IMR-90 (cell line): ENCODE measurements at regions not wholly inside any gene's neighbourhood (a gene's known extent, or its start where the extent isn't known, plus 50 kb on each side); places are given as distances from the start of the nearest gene placed in this dataset.

Source experiments
- ATAC-seq: fragments of 200-7000 bp; cut with Tn5 transposase; 2 replicates; pipeline ENCODE4 v1.9.1; 2020; ENCODE audit warnings: low read depth, mild to moderate bottlenecking, moderate library complexity
- BruUV-seq: library from RNA; stranded (reverse); fragments of 400-500 nt; replicated peaks from 2 replicates; lab custom pipeline; 2021; lab: Mats Ljungman, UMichigan
- CTCF ChIA-PET: fragments of 300-600 bp; formaldehyde crosslinking; extraction: SDS; loops from one replicate; lab custom pipeline; 2021; ENCODE audit warnings: antibody characterized with exemption; lab: Yijun Ruan, JAX
- POLR2A ChIA-PET: fragments of 300-600 bp; sonication (Branson Sonifier 250); formaldehyde crosslinking; loops from one replicate; lab custom pipeline; 2022; ENCODE audit warnings: antibody characterized with exemption; ENCODE audit not compliant: unreplicated experiment; lab: Charles Lee
- DNase-seq: peaks from one replicate; pipeline ENCODE4 v3.0.0; 2013
- H2AFZ ChIP-seq: replicated peaks from 2 replicates; pipeline ENCODE3; 2013; ENCODE audit warnings: low read length, mild to moderate bottlenecking; ENCODE audit not compliant: poor library complexity
- H2AK5ac ChIP-seq: 2 replicates; pipeline ENCODE4 v1.6.1; 2013; ENCODE audit warnings: low read depth, low read length, inconsistent platforms
- H2AK9ac ChIP-seq: replicated peaks from 2 replicates; pipeline ENCODE3; 2013; ENCODE audit warnings: mild to moderate bottlenecking, low read depth, low read length, moderate library complexity; ENCODE audit not compliant: poor library complexity
- H2BK120ac ChIP-seq: 2 replicates; pipeline ENCODE4 v1.6.1; 2013; ENCODE audit warnings: low read depth, low read length, inconsistent platforms
- H2BK15ac ChIP-seq: 3 replicates; pipeline ENCODE4 v1.6.1; 2013; ENCODE audit warnings: low read depth, low read length, inconsistent platforms
- H2BK20ac ChIP-seq: 2 replicates; pipeline ENCODE4 v1.6.1; 2013; ENCODE audit warnings: low read depth, mild to moderate bottlenecking, inconsistent platforms, low read length, moderate library complexity
- H2BK5ac ChIP-seq: 2 replicates; pipeline ENCODE4 v1.6.1; 2013; ENCODE audit warnings: mild to moderate bottlenecking, low read depth, low read length, inconsistent platforms; ENCODE audit not compliant: poor library complexity, severe bottlenecking
- H3K14ac ChIP-seq: replicated peaks from 2 replicates; pipeline ENCODE4 v1.6.1; 2013; ENCODE audit warnings: low read depth, low read length, inconsistent platforms
- H3K18ac ChIP-seq: 2 replicates; pipeline ENCODE4 v1.6.1; 2013; ENCODE audit warnings: low read depth, low read length, control low read depth
- H3K23ac ChIP-seq: 2 replicates; pipeline ENCODE4 v1.6.1; 2013; ENCODE audit warnings: low read depth, low read length, inconsistent platforms
- H3K27ac ChIP-seq: 2 replicates; pipeline ENCODE4 v1.5.1; 2013; ENCODE audit warnings: mild to moderate bottlenecking, control low read depth, low read length; ENCODE audit not compliant: insufficient read depth
- H3K27me3 ChIP-seq: 2 replicates; pipeline ENCODE4 v1.6.1; 2013; ENCODE audit warnings: low read length; ENCODE audit not compliant: control insufficient read depth, insufficient read depth
- H3K36me3 ChIP-seq: 2 replicates; pipeline ENCODE4 v1.6.1; 2013; ENCODE audit warnings: low read length, mixed read lengths; ENCODE audit not compliant: control insufficient read depth, insufficient read depth
- H3K4ac ChIP-seq: 2 replicates; pipeline ENCODE4 v1.6.1; 2013; ENCODE audit warnings: low read depth, low read length, inconsistent platforms
- H3K4me1 ChIP-seq: 2 replicates; pipeline ENCODE4 v1.6.1; 2013; ENCODE audit warnings: low read length, mixed read lengths; ENCODE audit not compliant: control insufficient read depth, insufficient read depth
- H3K4me2 ChIP-seq: 2 replicates; pipeline ENCODE4 v1.6.1; 2013; ENCODE audit warnings: low read depth, mild to moderate bottlenecking, control low read depth, low read length, moderate library complexity
- H3K4me3 ChIP-seq: 2 replicates; pipeline ENCODE4 v1.5.1; 2013; ENCODE audit warnings: low read depth, mild to moderate bottlenecking, control low read depth, low read length, moderate library complexity; ENCODE audit not compliant: insufficient read depth
- H3K56ac ChIP-seq: 2 replicates; pipeline ENCODE4 v1.6.1; 2013; ENCODE audit warnings: low read length, inconsistent platforms; ENCODE audit not compliant: insufficient read depth; ENCODE audit errors: extremely low read depth
- H3K79me1 ChIP-seq, 2 experiments: 2 replicates each; pipeline ENCODE4 v1.6.1; 2013; ENCODE audit warnings: low read length in 2 of 2, inconsistent platforms in 1 of 2, low read depth in 1 of 2
- H3K9ac ChIP-seq: 2 replicates; pipeline ENCODE4 v1.6.1; 2013; ENCODE audit warnings: low read depth, low read length, control low read depth
- H3K9me1 ChIP-seq: 2 replicates; pipeline ENCODE4 v1.6.1; 2013; ENCODE audit warnings: low read length, inconsistent platforms; ENCODE audit not compliant: insufficient read depth
- H3K9me3 ChIP-seq: 2 replicates; pipeline ENCODE4 v1.6.1; 2013; ENCODE audit warnings: low read length; ENCODE audit not compliant: control insufficient read depth, insufficient read depth
- H4K20me1 ChIP-seq: 2 replicates; pipeline ENCODE4 v1.6.1; 2013; ENCODE audit warnings: low read length, inconsistent platforms; ENCODE audit not compliant: insufficient read depth
- H4K5ac ChIP-seq: 2 replicates; pipeline ENCODE4 v1.6.1; 2013; ENCODE audit warnings: mild to moderate bottlenecking, low read depth, low read length, control low read depth
- H4K8ac ChIP-seq, 2 experiments: 2 replicates each; pipeline ENCODE4 v1.6.1; 2013; ENCODE audit warnings: low read depth in 2 of 2, low read length in 2 of 2, control low read depth in 1 of 2, inconsistent platforms in 1 of 2
- H4K91ac ChIP-seq: 2 replicates; pipeline ENCODE4 v1.6.1; 2013; ENCODE audit warnings: low read depth, low read length, inconsistent platforms; ENCODE audit not compliant: insufficient read depth
- BHLHE40 ChIP-seq: fragments of 150-350 bp; IDR thresholded peaks from 2 replicates; pipeline ENCODE4 v1.6.1; 2016; ENCODE audit warnings: mild to moderate bottlenecking, low read depth, low read length
- CTCF ChIP-seq: conservative IDR thresholded peaks from 2 replicates; pipeline ENCODE4 v1.5.1; 2012; ENCODE audit warnings: mild to moderate bottlenecking, low read depth, low read length, improper control_type of control experiment
- FOS ChIP-seq: fragments of 150-350 bp; IDR thresholded peaks from 2 replicates; pipeline ENCODE4 v1.6.1; 2016; ENCODE audit warnings: low read depth, low read length
- MAFK ChIP-seq: IDR thresholded peaks from 2 replicates; pipeline ENCODE4 v1.6.1; 2012; ENCODE audit warnings: low read depth, low read length, improper control_type of control experiment
- MAZ ChIP-seq: IDR thresholded peaks from 2 replicates; pipeline ENCODE4 v1.6.1; 2012; ENCODE audit warnings: low read depth, mild to moderate bottlenecking, low read length, improper control_type of control experiment, moderate library complexity, borderline replicate concordance
- MXI1 ChIP-seq: IDR thresholded peaks from 2 replicates; pipeline ENCODE4 v1.6.1; 2012; ENCODE audit warnings: low read depth, mild to moderate bottlenecking, low read length, moderate library complexity, borderline replicate concordance
- RCOR1 ChIP-seq: IDR thresholded peaks from 2 replicates; pipeline ENCODE4 v1.6.1; 2012; ENCODE audit warnings: mild to moderate bottlenecking, low read length, improper control_type of control experiment; ENCODE audit not compliant: insufficient replicate concordance
- RFX5 ChIP-seq: IDR thresholded peaks from 2 replicates; pipeline ENCODE4 v1.8.0; 2012; ENCODE audit warnings: low read depth, mild to moderate bottlenecking, low read length, moderate library complexity
- SMC3 ChIP-seq: fragments of 150-350 bp; IDR thresholded peaks from 2 replicates; pipeline ENCODE4 v1.6.1; 2016; ENCODE audit warnings: low read depth, mild to moderate bottlenecking, antibody characterized with exemption, low read length, moderate library complexity
- WGBS, 2 experiments: methylation state at CpG; one replicate each; pipeline versions ENCODE4 v1.1.5 to v1.1.7; 2013; ENCODE audit warnings: missing lambda C conversion rate in 2 of 2; ENCODE audit not compliant: insufficient read length in 1 of 2; ENCODE audit errors: extremely low coverage in 2 of 2; 5-methylcytosine and 5-hydroxymethylcytosine counted together
- dilution Hi-C: fragments of 300-500 bp; cut with HindIII; formaldehyde crosslinking; loops from one replicate; pipeline ENCODE4 v1.14.3; 2018; ENCODE audit warnings: low sequenced_read_pairs; ENCODE audit not compliant: unreplicated experiment
- in situ Hi-C: fragments of 300-500 bp; cut with MboI; formaldehyde crosslinking; loops from 3 replicates; pipeline ENCODE4 v1.14.3; 2019; ENCODE audit warnings: low sequenced_read_pairs, inconsistent platforms, mixed read lengths
- intact Hi-C: fragments of 100-400 bp; cut with micrococcal nuclease; formaldehyde crosslinking; loops from 2 replicates; pipeline ENCODE4 v1.10.0; 2022
- TF ChIP-seq, protein P1 (sequence below): fragments of 150-350 bp; IDR thresholded peaks from 2 replicates; pipeline ENCODE4 v1.6.1; 2016; ENCODE audit warnings: low read depth, mild to moderate bottlenecking, low read length, moderate library complexity, borderline replicate concordance

- Histone ChIP-seq H3K4ac (no peak overlapping the region), H3K9ac (no peak overlapping the region), H3K14ac (no peak overlapping the region), H3K27ac (no peak overlapping the region), H2AFZ (no peak overlapping the region), H3K36me3 (no peaks in the 10 kb centered on the region), H3K9me1 (no peaks in the 10 kb centered on the region), H3K18ac (no peak overlapping the region), H2BK15ac (no peak overlapping the region), H2BK5ac (no peak overlapping the region), H4K5ac (no peak overlapping the region), H3K4me3 (no peak overlapping the region), H3K56ac (no peak overlapping the region), H3K9me3 (no peaks in the 10 kb centered on the region), H3K4me2 (no peak overlapping the region), H3K79me1 (no peaks in the 10 kb centered on the region), H4K91ac (no peak overlapping the region), H4K20me1 (no peaks in the 10 kb centered on the region), H2BK20ac (no peak overlapping the region), H3K4me1 (no peaks in the 10 kb centered on the region), H2AK9ac (no peak overlapping the region), H4K8ac (no peak overlapping the region), H2AK5ac (no peak overlapping the region), H3K23ac (no peak overlapping the region), H3K27me3 (no peaks in the 10 kb centered on the region), H2BK120ac (no peak overlapping the region)
- POLR2A ChIA-PET, result no interaction called here
- in situ Hi-C loops (no loop called here), intact Hi-C loops (no loop called here), dilution Hi-C loops (no loop called here)
- TF ChIP-seq RCOR1 (no peak), MAZ (no peak), FOS (no peak), MXI1 (no peak), CTCF (no peak), MAFK (no peak), SMC3 (no peak), BHLHE40 (no peak), RFX5 (no peak)
- TF ChIP-seq, protein P1, sequence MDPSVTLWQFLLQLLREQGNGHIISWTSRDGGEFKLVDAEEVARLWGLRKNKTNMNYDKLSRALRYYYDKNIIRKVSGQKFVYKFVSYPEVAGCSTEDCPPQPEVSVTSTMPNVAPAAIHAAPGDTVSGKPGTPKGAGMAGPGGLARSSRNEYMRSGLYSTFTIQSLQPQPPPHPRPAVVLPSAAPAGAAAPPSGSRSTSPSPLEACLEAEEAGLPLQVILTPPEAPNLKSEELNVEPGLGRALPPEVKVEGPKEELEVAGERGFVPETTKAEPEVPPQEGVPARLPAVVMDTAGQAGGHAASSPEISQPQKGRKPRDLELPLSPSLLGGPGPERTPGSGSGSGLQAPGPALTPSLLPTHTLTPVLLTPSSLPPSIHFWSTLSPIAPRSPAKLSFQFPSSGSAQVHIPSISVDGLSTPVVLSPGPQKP, result no peak
- WGBS, 2 experiments, result no CpG with 5 or more reads among the region's 4 CpGs
- CTCF ChIA-PET, result interaction anchor here (0.6 kb wide), 1 partner anchor 18 kb away, joined by 4 read pairs; no protein-coding TSS in a partner anchor
- BruUV-seq, result no TSS peak
- DNase-seq, result no peak
- ATAC-seq, result no peak
These were observed 167.4 kb downstream of the RPS29 start for GRCh38 chr14:49418789-49419188.
